HCT116 (cell line): ENCODE measurements at regions not wholly inside any gene's neighbourhood (a gene's known extent, or its start where the extent isn't known, plus 50 kb on each side); places are given as distances from the start of the nearest gene placed in this dataset.
"Not testable (repeated sequence)": the region's sequence is repeated elsewhere in the genome, so short reads cannot be mapped to it uniquely, and the experiment has no call there.

Experiments used
- CEBPB ChIP-seq: IDR thresholded peaks from 2 replicates; pipeline ENCODE4 v1.6.1; 2012; ENCODE audit warnings: low read depth
- CTCF ChIP-seq, 3 experiments: fragments of 200-600 bp in 1 of 3; sonication (generic) in 1 of 3; IDR thresholded peaks in 2 of 3; conservative IDR thresholded peaks in 1 of 3; 2 replicates each; pipeline ENCODE4 v1.5.1; 2012 to 2017; ENCODE audit warnings: low read depth in 2 of 3, low read length in 2 of 3, antibody characterized with exemption in 1 of 3, borderline replicate concordance in 1 of 3, control low read depth in 1 of 3, mild to moderate bottlenecking in 1 of 3, mixed read lengths in 1 of 3, mixed run types in 1 of 3, moderate library complexity in 1 of 3; ENCODE audit not compliant: insufficient read depth in 1 of 3
- MAX ChIP-seq: IDR thresholded peaks from 2 replicates; pipeline ENCODE4 v1.6.1; 2012
- POLR2AphosphoS5 ChIP-seq: IDR thresholded peaks from 2 replicates; pipeline ENCODE4 v1.6.1; 2011; ENCODE audit warnings: mild to moderate bottlenecking, low read depth, low read length, moderate library complexity
- REST ChIP-seq: IDR thresholded peaks from 2 replicates; pipeline ENCODE4 v1.6.1; 2012; ENCODE audit warnings: low read depth

- TF ChIP-seq REST; CTCF (IDR thresholded peaks at IDR 0.05 in 2 of 3, conservative IDR thresholded peaks at IDR 0.05 in 1 of 3; ENCODE audit: borderline replicate concordance in 1 of 3, insufficient read depth in 1 of 3, low read depth in 2 of 3, low read length in 2 of 3); CEBPB; MAX; POLR2AphosphoS5: not testable (repeated sequence)
These were observed 95.8 kb upstream of the METTL9 start for GRCh38 chr16:21503574-21503920.
